Parathyroid adenoma (tissue), 2 donors: ENCODE measurements at regions not wholly inside any gene's neighbourhood (a gene's known extent, or its start where the extent isn't known, plus 50 kb on each side); places are given as distances from the start of the nearest gene placed in this dataset.

Experiments used
- H2AFZ ChIP-seq: fragments of 300-600 bp; sonication (generic); one replicate; pipeline ENCODE4 v1.7.0; 2017; ENCODE audit warnings: antibody characterized with exemption, mild to moderate bottlenecking
- H3K27ac ChIP-seq: fragments of 300-600 bp; sonication (generic); one replicate; pipeline ENCODE4 v1.7.0; 2017
- H3K27me3 ChIP-seq: fragments of 300-600 bp; sonication (generic); one replicate; pipeline ENCODE4 v1.7.0; 2017; ENCODE audit warnings: low read length; ENCODE audit not compliant: control insufficient read depth, insufficient read depth
- H3K36me3 ChIP-seq: fragments of 300-600 bp; sonication (generic); one replicate; pipeline ENCODE4 v1.7.0; 2017; ENCODE audit warnings: low read length; ENCODE audit not compliant: control insufficient read depth, insufficient read depth
- H3K4me1 ChIP-seq: fragments of 300-600 bp; sonication (generic); one replicate; pipeline ENCODE4 v1.7.0; 2017; ENCODE audit warnings: control low read depth
- H3K4me2 ChIP-seq: fragments of 300-600 bp; sonication (generic); one replicate; pipeline ENCODE4 v1.7.0; 2017; ENCODE audit warnings: low read length
- H3K4me3 ChIP-seq: fragments of 300-600 bp; sonication (generic); one replicate; pipeline ENCODE4 v1.7.0; 2017; ENCODE audit warnings: low read depth, low read length
- H3K79me2 ChIP-seq: fragments of 300-600 bp; sonication (generic); one replicate; pipeline ENCODE4 v1.7.0; 2017; ENCODE audit warnings: control low read depth
- H3K9ac ChIP-seq: fragments of 300-600 bp; sonication (generic); one replicate; pipeline ENCODE4 v1.7.0; 2017; ENCODE audit warnings: mild to moderate bottlenecking
- H3K9me3 ChIP-seq: fragments of 300-600 bp; sonication (generic); one replicate; pipeline ENCODE4 v1.7.0; 2017; ENCODE audit warnings: low read length; ENCODE audit not compliant: control insufficient read depth
- TF ChIP-seq, protein P1 (sequence below): fragments of 300-600 bp; sonication (generic); IDR thresholded peaks from one replicate; pipeline ENCODE4 v1.7.0; 2017; ENCODE audit warnings: antibody characterized with exemption, mild to moderate bottlenecking
- donor health status: primary hyperparathyroidism.

DNA sequence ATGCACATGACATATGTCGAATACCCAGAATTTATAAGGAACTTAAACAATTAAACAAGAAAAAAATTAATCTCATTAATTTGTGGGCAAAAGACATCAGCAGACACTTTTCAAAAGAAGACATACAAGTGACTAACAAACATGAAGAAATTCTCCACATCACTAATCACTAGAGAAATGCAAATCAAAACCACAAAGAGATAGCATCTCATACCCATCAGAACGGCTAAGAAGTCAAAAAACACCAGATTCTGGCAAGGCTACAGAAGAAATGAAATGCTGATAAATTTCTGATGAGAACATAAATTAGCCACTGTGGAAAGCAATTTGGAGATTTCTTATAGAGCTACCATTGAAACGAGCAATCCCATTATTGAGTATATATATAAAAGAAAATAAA is 210.6 kb upstream of the LUZP2 start:
- Histone ChIP-seq H3K9ac (no peak overlapping the region), H3K4me3 (no peak overlapping the region), H2AFZ (no peak overlapping the region), H3K27me3 (no peaks in the 10 kb centered on the region), H3K9me3 (no peaks in the 10 kb centered on the region), H3K4me1 (no peaks in the 10 kb centered on the region), H3K27ac (no peak overlapping the region), H3K4me2 (no peak overlapping the region), H3K36me3 (no peaks in the 10 kb centered on the region), H3K79me2 (no peaks in the 10 kb centered on the region)
- TF ChIP-seq, protein P1, sequence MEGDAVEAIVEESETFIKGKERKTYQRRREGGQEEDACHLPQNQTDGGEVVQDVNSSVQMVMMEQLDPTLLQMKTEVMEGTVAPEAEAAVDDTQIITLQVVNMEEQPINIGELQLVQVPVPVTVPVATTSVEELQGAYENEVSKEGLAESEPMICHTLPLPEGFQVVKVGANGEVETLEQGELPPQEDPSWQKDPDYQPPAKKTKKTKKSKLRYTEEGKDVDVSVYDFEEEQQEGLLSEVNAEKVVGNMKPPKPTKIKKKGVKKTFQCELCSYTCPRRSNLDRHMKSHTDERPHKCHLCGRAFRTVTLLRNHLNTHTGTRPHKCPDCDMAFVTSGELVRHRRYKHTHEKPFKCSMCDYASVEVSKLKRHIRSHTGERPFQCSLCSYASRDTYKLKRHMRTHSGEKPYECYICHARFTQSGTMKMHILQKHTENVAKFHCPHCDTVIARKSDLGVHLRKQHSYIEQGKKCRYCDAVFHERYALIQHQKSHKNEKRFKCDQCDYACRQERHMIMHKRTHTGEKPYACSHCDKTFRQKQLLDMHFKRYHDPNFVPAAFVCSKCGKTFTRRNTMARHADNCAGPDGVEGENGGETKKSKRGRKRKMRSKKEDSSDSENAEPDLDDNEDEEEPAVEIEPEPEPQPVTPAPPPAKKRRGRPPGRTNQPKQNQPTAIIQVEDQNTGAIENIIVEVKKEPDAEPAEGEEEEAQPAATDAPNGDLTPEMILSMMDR, result no peak

DNA sequence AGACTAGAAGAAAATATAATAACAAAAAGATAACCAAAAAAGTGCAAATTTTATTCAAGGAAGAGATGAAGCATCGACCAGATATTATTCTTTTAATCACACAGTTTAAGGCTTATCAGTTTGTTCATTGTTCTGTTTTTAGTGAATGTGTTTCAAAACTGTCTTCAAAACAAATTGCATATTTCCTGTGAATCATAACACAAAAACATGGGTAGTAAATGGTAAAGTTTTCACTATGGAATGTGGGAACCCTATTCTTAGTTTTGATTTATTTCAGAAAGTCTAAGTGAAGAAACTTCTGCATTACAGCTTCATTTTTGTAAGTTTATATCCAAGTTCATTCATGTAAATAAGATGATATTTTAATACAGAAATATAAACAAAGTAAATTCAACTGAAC is 207.6 kb upstream of the LUZP2 start:
- no peak overlapping the region for H2AFZ ChIP-seq

DNA sequence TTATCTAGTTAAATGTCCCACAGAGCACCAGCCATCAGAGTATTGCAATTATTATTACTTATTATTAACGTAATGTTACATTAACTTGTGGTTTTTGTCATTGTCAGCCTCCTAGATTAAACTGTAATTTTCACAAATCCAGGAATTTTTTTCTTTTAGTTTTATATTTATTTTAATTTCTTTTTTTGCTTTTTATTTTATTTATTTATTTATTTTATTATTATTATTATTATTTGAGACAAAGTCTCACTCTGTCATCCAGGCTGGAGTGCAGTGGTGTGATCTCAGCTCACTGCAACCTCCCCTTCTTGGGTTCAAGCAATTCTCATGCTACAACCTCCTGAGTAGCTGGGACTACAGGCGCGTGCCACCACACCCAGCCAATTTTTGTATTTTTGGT is 202.9 kb upstream of the LUZP2 start:
- H3K27me3 ChIP-seq, result no peaks in the 10 kb centered on the region
- H3K9ac ChIP-seq, result no peak overlapping the region

More for the DNA sequence above, 207.6 kb upstream of the LUZP2 start:
- Histone ChIP-seq H3K36me3 (no peaks in the 10 kb centered on the region), H3K4me3 (no peak overlapping the region), H3K9me3 (no peaks in the 10 kb centered on the region), H3K79me2 (no peaks in the 10 kb centered on the region), H3K27me3 (no peaks in the 10 kb centered on the region), H3K4me2 (no peak overlapping the region), H3K9ac (no peak overlapping the region), H3K27ac (no peak overlapping the region), H3K4me1 (no peaks in the 10 kb centered on the region)
- TF ChIP-seq, protein P1, result no peak

DNA sequence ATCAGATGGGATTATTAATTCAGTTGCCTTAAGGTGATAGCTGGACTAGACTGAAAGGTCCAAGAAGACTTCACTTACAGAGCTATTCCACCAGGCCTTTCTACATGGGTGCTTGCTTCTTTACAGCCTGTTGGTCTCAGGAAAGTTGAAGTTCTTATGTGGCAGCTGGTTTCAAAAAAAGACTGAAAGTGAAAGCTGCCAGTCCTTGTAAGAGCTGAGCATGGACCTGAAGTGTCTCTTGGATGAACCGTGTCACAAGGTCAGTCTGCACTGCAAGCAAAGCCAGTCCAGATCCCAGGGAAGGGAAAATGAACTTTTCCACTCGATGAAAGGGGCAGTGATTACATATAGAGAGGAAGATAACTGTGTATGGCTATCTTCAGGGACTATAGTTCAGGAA is 201.5 kb upstream of the LUZP2 start:
- H3K9ac ChIP-seq, result no peak overlapping the region
- no peak overlapping the region for H3K4me3 ChIP-seq
- H3K36me3 ChIP-seq, result no peaks in the 10 kb centered on the region
- no peaks in the 10 kb centered on the region for H3K4me1 ChIP-seq
- no peak overlapping the region for H2AFZ ChIP-seq
- TF ChIP-seq, protein P1, result no peak
- H3K27me3 ChIP-seq, result no peaks in the 10 kb centered on the region
- no peak overlapping the region for H3K27ac ChIP-seq
- no peaks in the 10 kb centered on the region for H3K79me2 ChIP-seq
- H3K9me3 ChIP-seq, result no peaks in the 10 kb centered on the region
- no peak overlapping the region for H3K4me2 ChIP-seq

More for the DNA sequence above, 202.9 kb upstream of the LUZP2 start:
- Histone ChIP-seq H3K36me3 (no peaks in the 10 kb centered on the region), H3K79me2 (no peaks in the 10 kb centered on the region), H2AFZ (no peak overlapping the region), H3K4me2 (no peak overlapping the region), H3K27ac (no peak overlapping the region), H3K4me1 (no peaks in the 10 kb centered on the region), H3K4me3 (no peak overlapping the region), H3K9me3 (no peaks in the 10 kb centered on the region)
- TF ChIP-seq, protein P1, result no peak

DNA sequence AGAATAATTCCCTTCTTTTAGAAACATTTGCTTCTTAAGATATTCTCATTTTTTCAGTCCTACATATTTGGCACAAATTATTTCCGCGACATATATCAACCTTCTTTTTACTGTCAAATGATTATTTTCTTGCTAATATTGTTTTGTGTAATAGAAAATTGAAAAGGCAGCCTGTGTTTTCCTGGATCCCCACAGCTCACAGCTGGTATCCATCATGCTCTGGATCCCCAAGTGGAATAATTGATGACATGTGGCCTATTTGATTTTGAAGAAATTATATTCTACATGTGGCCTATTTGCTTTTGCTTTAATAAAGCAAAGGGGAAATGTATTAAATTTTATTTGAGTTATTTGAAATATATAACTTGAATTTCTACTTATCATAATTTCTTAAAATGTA is 199.4 kb upstream of the LUZP2 start:
- TF ChIP-seq, protein P1, result no peak

More for the DNA sequence above, 199.4 kb upstream of the LUZP2 start:
- H2AFZ ChIP-seq, result no peak overlapping the region
- H3K9me3 ChIP-seq, result no peaks in the 10 kb centered on the region
- H3K4me3 ChIP-seq, result no peak overlapping the region
- H3K4me1 ChIP-seq, result no peaks in the 10 kb centered on the region
- H3K9ac ChIP-seq, result no peak overlapping the region
- H3K27ac ChIP-seq, result no peak overlapping the region
- H3K27me3 ChIP-seq, result no peaks in the 10 kb centered on the region
- H3K79me2 ChIP-seq, result no peaks in the 10 kb centered on the region
- H3K4me2 ChIP-seq, result no peak overlapping the region
- H3K36me3 ChIP-seq, result no peaks in the 10 kb centered on the region
